HG02623 (cell line): ENCODE measurements at regions not wholly inside any gene's neighbourhood (a gene's known extent, or its start where the extent isn't known, plus 50 kb on each side); places are given as distances from the start of the nearest gene placed in this dataset.

ENCODE experiments used
- ATAC-seq: cut with Tn5 transposase; IDR thresholded peaks from one replicate; pipeline ENCODE4 v1.9.1; 2021; ENCODE audit warnings: moderate library complexity; ENCODE audit not compliant: unreplicated experiment

GRCh38 chr6:90739339-90739738 lies 152.5 kb upstream of the MAP3K7 start:
- ATAC-seq, result no peak

- peak; percentile 78 for ATAC-seq
Observed at GRCh38 chr6:90730151-90730673, 143.3 kb upstream of the MAP3K7 start.

GRCh38 chr6:90729057-90729456 lies 142.2 kb upstream of the MAP3K7 start:
- ATAC-seq, result no peak

- no peak for ATAC-seq
Observed at GRCh38 chr6:90722648-90723047, 135.8 kb upstream of the MAP3K7 start.

GRCh38 chr6:90720404-90720803 lies 133.5 kb upstream of the MAP3K7 start:
- no peak for ATAC-seq

- ATAC-seq, result no peak
Observed at GRCh38 chr6:90719321-90720195, 132.7 kb upstream of the MAP3K7 start.

- ATAC-seq, result no peak
Observed at GRCh38 chr6:90716376-90716775, 129.5 kb upstream of the MAP3K7 start.

DNA sequence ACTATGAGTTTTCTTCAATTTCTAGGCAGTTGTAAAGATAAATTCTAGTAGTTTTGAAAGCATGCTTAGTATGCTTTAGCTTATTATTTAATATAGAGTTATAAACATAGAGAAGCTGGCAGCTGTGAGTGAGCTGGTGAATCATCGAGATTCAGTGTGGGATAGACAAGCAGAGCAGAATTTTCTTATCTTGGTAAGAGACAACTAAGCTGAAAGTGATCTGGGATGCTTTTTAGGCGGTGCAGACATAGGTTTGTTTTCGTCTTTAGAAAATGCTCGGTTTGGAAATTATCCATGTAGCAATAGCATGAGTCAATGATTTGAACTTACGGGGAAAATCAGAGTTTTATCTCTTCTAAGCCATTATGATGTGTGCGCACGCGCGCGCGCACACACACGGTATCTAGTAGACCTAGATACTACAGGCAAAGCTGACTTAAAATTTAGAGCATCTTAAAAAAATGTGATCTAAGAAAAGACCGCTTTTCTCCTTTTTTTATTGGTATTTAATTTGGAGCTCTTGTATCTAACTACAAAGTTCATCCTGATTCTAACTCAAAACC lies 128.3 kb upstream of the MAP3K7 start:
- no peak for ATAC-seq

GRCh38 chr6:90714319-90714718 lies 127.4 kb upstream of the MAP3K7 start:
- ATAC-seq, result no peak

GRCh38 chr6:90712114-90712513 lies 125.2 kb upstream of the MAP3K7 start:
- no peak for ATAC-seq

GRCh38 chr6:90709431-90709996 lies 122.6 kb upstream of the MAP3K7 start:
- ATAC-seq, result no peak

- no peak for ATAC-seq
Observed at GRCh38 chr6:90708206-90708737, 121.4 kb upstream of the MAP3K7 start.

DNA sequence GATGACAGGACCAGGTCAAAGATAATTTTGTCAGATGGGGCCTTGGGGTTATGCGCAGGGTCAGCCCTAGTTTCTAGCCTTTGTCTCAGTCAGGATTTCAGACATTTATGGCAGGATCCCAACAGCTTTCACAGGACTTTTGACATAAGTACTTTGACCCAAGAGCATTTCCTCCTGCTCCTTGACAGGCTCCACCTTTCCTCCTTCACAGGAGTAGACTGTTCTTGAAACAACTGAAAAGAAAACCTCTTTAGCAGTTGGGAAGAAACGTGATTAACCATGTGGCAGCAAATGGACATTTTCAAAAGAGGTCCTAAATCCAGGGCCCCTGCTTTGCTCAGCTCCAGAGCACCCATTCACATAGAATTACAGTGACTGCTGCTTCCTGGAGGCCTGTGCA lies 120.4 kb upstream of the MAP3K7 start:
- no peak for ATAC-seq

DNA sequence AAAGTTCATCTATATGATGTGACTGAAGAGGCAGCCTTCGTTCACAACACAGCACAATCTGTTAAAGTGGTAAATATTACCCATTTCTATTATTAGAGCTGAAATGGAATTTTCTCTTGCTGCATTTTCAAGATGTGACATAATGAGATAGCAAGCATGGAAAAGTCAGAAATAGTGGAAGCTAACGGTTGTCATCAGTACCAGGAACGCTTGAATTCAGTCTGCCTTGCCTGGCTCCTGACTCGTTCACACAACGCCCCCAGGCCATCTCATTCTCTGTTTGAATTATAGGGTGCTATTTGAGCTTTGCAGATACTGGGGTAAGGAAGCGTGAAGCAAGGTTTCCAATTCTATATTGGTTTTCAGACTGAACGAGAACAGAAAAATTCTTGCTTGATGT lies 116.5 kb upstream of the MAP3K7 start:
- no peak for ATAC-seq

DNA sequence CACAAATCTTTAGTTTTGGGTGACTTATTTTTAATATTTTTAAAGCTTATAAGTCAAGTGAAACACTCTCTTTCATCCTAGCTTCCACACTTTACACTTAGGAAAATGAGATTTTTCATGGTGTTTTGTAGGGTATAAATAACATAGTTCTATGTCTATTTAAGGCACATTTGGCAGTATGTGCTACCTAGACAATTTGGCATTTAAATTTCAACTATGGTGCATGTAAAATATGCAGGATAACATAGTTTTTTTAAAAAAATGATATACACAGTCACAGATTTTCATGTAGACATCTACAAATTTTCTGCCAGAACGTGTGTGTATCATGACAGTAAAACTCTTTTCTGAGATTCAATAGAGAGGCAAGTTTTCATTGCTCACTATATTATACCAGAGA lies 115.1 kb upstream of the MAP3K7 start:
- no peak for ATAC-seq

DNA sequence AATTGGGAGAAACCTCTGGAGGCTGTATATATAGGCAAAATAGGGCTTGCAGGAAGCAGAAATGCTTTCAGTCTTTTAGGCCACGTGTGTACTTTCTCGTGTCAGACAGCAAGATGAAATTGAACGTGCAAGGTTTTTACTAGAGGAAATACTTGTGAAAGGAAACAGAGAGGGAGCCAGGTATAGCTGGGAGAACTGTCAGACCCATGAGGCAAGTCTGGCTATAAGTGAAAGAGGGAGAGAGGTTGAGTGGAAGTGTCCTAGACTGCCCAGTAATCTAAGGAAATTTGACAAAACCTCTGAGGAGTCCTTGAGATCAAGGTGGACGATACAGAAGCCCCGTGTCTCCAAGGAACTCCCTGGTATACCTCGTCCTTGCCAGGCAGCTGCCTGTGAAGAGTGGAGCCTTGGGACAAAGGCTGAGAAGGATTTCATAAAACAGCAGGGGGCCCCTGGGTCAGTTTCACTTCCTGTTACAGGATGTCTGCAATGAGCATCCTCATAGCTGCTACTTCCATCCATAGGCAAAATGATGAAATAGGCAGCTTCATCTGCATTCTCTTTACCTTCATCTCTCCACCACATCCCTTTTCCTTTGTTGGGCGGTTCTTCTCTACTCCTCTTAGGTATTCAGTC lies 114.4 kb upstream of the MAP3K7 start:
- peak; percentile 88 for ATAC-seq

- ATAC-seq, result no peak
Observed at GRCh38 chr6:90695316-90695715, 108.4 kb upstream of the MAP3K7 start.

DNA sequence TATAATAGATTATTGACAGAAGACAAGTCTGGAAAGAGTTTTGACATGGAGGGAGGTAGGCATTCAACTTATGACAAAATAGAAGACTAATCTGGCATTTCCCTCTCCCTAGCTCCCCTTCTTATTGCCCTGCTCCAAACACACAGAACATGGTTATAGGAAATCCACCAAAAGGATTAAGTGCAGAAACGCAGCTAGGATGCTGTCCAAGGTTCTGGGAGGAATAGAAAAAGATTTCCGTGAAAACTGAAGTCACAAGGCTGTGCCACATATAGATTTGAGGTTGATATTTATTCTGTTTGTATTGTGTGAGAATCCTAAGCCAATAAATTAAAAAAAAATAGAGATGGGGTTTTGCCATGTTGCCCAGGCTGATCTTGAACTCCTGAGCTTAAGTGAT lies 107.9 kb upstream of the MAP3K7 start:
- no peak for ATAC-seq

- no peak for ATAC-seq
Observed at GRCh38 chr6:90691823-90692222, 105.0 kb upstream of the MAP3K7 start.

GRCh38 chr6:90689172-90689571 lies 102.3 kb upstream of the MAP3K7 start:
- no peak for ATAC-seq

DNA sequence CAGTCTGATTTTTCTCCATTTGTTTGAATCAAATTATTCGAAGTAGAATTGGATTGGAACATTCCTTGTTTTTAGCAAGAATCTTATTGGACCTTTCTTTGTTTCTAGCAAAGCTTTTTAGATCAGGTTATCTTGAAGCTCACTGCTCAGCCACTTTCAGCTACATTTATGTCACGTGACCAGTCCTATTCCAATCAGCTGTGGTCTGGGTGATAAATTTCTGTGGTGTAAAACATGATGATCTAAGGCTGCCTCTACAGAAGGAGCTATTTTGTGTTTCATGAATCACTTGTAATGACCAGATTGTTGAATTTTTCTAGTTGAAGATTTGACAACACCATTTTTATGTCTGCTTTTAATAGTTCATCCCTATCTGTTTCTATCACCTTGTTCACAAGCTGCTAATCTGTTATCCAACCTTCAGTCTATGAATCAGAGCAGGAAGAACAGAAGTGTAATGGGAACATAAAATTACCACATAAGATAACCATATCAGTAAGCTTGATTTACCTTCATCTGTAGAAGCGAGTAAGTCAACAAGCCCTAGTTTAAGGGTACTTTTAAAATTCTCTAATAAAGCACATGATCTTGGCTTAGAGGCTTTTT lies 101.0 kb upstream of the MAP3K7 start:
- no peak for ATAC-seq
